ENCODE measurements at regions not wholly inside any gene's neighbourhood (a gene's known extent, or its start where the extent isn't known, plus 50 kb on each side); places are given as distances from the start of the nearest gene placed in this dataset.

GRCh38 chr4:155488691-155489090, 111.9 kb upstream of the MAP9 start:
- TF ChIP-seq, protein P1, sequence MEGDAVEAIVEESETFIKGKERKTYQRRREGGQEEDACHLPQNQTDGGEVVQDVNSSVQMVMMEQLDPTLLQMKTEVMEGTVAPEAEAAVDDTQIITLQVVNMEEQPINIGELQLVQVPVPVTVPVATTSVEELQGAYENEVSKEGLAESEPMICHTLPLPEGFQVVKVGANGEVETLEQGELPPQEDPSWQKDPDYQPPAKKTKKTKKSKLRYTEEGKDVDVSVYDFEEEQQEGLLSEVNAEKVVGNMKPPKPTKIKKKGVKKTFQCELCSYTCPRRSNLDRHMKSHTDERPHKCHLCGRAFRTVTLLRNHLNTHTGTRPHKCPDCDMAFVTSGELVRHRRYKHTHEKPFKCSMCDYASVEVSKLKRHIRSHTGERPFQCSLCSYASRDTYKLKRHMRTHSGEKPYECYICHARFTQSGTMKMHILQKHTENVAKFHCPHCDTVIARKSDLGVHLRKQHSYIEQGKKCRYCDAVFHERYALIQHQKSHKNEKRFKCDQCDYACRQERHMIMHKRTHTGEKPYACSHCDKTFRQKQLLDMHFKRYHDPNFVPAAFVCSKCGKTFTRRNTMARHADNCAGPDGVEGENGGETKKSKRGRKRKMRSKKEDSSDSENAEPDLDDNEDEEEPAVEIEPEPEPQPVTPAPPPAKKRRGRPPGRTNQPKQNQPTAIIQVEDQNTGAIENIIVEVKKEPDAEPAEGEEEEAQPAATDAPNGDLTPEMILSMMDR (conservative IDR thresholded peaks at IDR 0.05) = no peak
- no peak for TF ChIP-seq ZFX (IDR thresholded peaks at IDR 0.05)

Data from C4-2B (cell line).